Panc1 (cell line): ENCODE measurements at regions not wholly inside any gene's neighbourhood (a gene's known extent, or its start where the extent isn't known, plus 50 kb on each side); places are given as distances from the start of the nearest gene placed in this dataset.

Experiments
- CTCF ChIP-seq: fragments of 450-650 bp; IDR thresholded peaks from 2 replicates; pipeline ENCODE4 v1.5.1; 2017; ENCODE audit warnings: mild to moderate bottlenecking
- POLR2AphosphoS5 ChIP-seq: IDR thresholded peaks from 2 replicates; pipeline ENCODE4 v1.6.1; 2012; ENCODE audit warnings: mild to moderate bottlenecking, low read depth, low read length, moderate library complexity
- REST ChIP-seq, 2 experiments: IDR thresholded peaks; 2 replicates each; pipeline ENCODE4 v1.6.1; 2011 to 2012; ENCODE audit warnings: low read depth in 2 of 2, control low read depth in 1 of 2, low read length in 1 of 2, mild to moderate bottlenecking in 1 of 2, moderate library complexity in 1 of 2; ENCODE audit not compliant: insufficient read depth in 1 of 2
- SIN3A ChIP-seq: IDR thresholded peaks from 2 replicates; pipeline ENCODE4 v1.6.1; 2012; ENCODE audit warnings: low read depth, mild to moderate bottlenecking, low read length, moderate library complexity, borderline replicate concordance; ENCODE audit not compliant: insufficient read depth
- TCF7L2 ChIP-seq: IDR thresholded peaks from 2 replicates; pipeline ENCODE4 v1.6.1; 2011; ENCODE audit warnings: mild to moderate bottlenecking, low read depth, low read length, inconsistent platforms

- no peak for TF ChIP-seq CTCF
- no peak for TF ChIP-seq SIN3A
- TF ChIP-seq POLR2AphosphoS5, result no peak
- TF ChIP-seq REST (IDR thresholded peaks at IDR 0.05; ENCODE audit: insufficient read depth in 1 of 2, low read depth in 2 of 2, low read length in 1 of 2), result no peak
- TF ChIP-seq TCF7L2, result no peak
Measured at GRCh38 chr10:16195178-16195769, 241.5 kb upstream of the PTER start.
